Smooth muscle cell (in vitro differentiated cells): ENCODE measurements at regions not wholly inside any gene's neighbourhood (a gene's known extent, or its start where the extent isn't known, plus 50 kb on each side); places are given as distances from the start of the nearest gene placed in this dataset.
"Not testable (repeated sequence)": the region's sequence is repeated elsewhere in the genome, so short reads cannot be mapped to it uniquely, and the experiment has no call there.

Experiments
- DNase-seq: peaks from one replicate; lab custom pipeline; 2025; ENCODE audit not compliant: unreplicated experiment; lab: John Stamatoyannopoulos, UW
- H2AFZ ChIP-seq: fragments of 200-600 bp; sonication (generic); 2 replicates; pipeline ENCODE4 v1.6.0; 2016; ENCODE audit warnings: antibody characterized with exemption, low read depth, mild to moderate bottlenecking
- H3F3A ChIP-seq: fragments of 200-600 bp; sonication (generic); 2 replicates; pipeline ENCODE4 v1.6.0; 2017; ENCODE audit warnings: antibody characterized with exemption, low read depth
- H3K27ac ChIP-seq: fragments of 200-600 bp; sonication (generic); 2 replicates; pipeline ENCODE4 v1.5.1; 2016; ENCODE audit warnings: low read depth, mild to moderate bottlenecking
- H3K27me3 ChIP-seq: fragments of 200-600 bp; sonication (generic); 2 replicates; pipeline ENCODE4 v1.6.1; 2016; ENCODE audit warnings: low read depth, mild to moderate bottlenecking
- H3K36me3 ChIP-seq: fragments of 200-600 bp; sonication (generic); 2 replicates; pipeline ENCODE4 v1.5.1; 2016; ENCODE audit warnings: low read depth
- H3K4me1 ChIP-seq: fragments of 200-600 bp; sonication (generic); 2 replicates; pipeline ENCODE4 v1.5.1; 2016; ENCODE audit warnings: low read depth
- H3K4me2 ChIP-seq: fragments of 200-600 bp; sonication (generic); 2 replicates; pipeline ENCODE4 v1.6.0; 2016; ENCODE audit warnings: mild to moderate bottlenecking
- H3K4me3 ChIP-seq: fragments of 200-600 bp; sonication (generic); 2 replicates; pipeline ENCODE4 v1.5.1; 2016; ENCODE audit warnings: mild to moderate bottlenecking
- H3K79me2 ChIP-seq: fragments of 200-600 bp; sonication (generic); 2 replicates; pipeline ENCODE4 v1.6.0; 2016; ENCODE audit warnings: low read depth, mild to moderate bottlenecking
- H3K9ac ChIP-seq: fragments of 200-600 bp; sonication (generic); 2 replicates; pipeline ENCODE4 v1.6.0; 2016; ENCODE audit warnings: low read depth
- H3K9me3 ChIP-seq: fragments of 200-600 bp; sonication (generic); replicated peaks from 2 replicates; pipeline ENCODE4 v1.5.1; 2016; ENCODE audit warnings: low read depth
- H4K20me1 ChIP-seq: fragments of 200-600 bp; sonication (generic); 2 replicates; pipeline ENCODE4 v1.6.0; 2016; ENCODE audit warnings: low read depth
- whole genome bisulfite sequencing: methylation state at CpG from one replicate; pipeline ENCODE4 v1.1.7; 2016; ENCODE audit warnings: low lambda C conversion rate; 5-methylcytosine and 5-hydroxymethylcytosine counted together
- TF ChIP-seq, protein P1 (sequence below): fragments of 200-600 bp; sonication (generic); IDR thresholded peaks from 2 replicates; pipeline ENCODE4 v1.5.1; 2017; ENCODE audit warnings: borderline replicate concordance, mild to moderate bottlenecking, antibody characterized with exemption; ENCODE audit not compliant: insufficient read depth, poor library complexity, severe bottlenecking

GRCh38 chr9:14989811-14990210 lies 79.6 kb upstream of the FREM1 start:
- Histone ChIP-seq H3K27ac (no peak overlapping the region), H3K9me3 (no peaks in the 10 kb centered on the region), H3F3A (no peaks in the 10 kb centered on the region), H3K4me3 (no peak overlapping the region), H2AFZ (no peak overlapping the region), H4K20me1 (no peaks in the 10 kb centered on the region), H3K36me3 (no peaks in the 10 kb centered on the region), H3K27me3 (no peaks in the 10 kb centered on the region), H3K9ac (no peak overlapping the region), H3K4me2 (no peak overlapping the region), H3K4me1 (peaks cover 6% of the 10 kb centered on the region), H3K79me2 (no peaks in the 10 kb centered on the region)
- WGBS, result 76% methylated on average over 5 of the region's 5 CpGs
- no peak for DNase-seq
- TF ChIP-seq, protein P1, sequence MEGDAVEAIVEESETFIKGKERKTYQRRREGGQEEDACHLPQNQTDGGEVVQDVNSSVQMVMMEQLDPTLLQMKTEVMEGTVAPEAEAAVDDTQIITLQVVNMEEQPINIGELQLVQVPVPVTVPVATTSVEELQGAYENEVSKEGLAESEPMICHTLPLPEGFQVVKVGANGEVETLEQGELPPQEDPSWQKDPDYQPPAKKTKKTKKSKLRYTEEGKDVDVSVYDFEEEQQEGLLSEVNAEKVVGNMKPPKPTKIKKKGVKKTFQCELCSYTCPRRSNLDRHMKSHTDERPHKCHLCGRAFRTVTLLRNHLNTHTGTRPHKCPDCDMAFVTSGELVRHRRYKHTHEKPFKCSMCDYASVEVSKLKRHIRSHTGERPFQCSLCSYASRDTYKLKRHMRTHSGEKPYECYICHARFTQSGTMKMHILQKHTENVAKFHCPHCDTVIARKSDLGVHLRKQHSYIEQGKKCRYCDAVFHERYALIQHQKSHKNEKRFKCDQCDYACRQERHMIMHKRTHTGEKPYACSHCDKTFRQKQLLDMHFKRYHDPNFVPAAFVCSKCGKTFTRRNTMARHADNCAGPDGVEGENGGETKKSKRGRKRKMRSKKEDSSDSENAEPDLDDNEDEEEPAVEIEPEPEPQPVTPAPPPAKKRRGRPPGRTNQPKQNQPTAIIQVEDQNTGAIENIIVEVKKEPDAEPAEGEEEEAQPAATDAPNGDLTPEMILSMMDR, result no peak

- not testable (repeated sequence) for H3K9me3 ChIP-seq, H3K27ac ChIP-seq, H4K20me1 ChIP-seq, H3F3A ChIP-seq, H3K4me1 ChIP-seq, H3K9ac ChIP-seq, H3K27me3 ChIP-seq, H2AFZ ChIP-seq, H3K36me3 ChIP-seq, DNase-seq, H3K4me3 ChIP-seq, H3K79me2 ChIP-seq, H3K4me2 ChIP-seq
- 75% methylated on average over 7 of the region's 7 CpGs for WGBS
Observed at GRCh38 chr9:14989336-14989735, 79.1 kb upstream of the FREM1 start.

DNA sequence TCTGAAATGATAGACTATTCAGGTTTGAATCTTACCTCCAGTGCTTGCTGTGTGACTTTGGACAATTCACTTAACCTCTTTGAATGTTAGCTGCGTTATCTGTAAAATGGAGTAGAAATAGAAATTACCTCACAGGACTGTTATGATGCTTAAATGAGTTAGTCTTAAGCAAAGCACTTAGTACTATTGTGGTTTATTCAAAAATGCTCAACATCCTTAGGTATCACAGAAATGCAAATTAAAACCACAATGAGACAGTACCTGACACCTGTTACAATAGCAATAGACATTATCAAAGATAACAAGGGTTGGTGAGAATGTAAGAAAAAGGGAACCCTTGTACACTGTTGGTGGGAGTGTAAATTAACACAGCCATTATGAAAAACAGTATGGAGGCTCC lies 77.6 kb upstream of the FREM1 start:
- no peaks in the 10 kb centered on the region for H3K79me2 ChIP-seq
- TF ChIP-seq, protein P1, result no peak
- 97% methylated on average over 1 of the region's 1 CpG for WGBS
- H4K20me1 ChIP-seq, result no peaks in the 10 kb centered on the region
- H3K9me3 ChIP-seq, result no peaks in the 10 kb centered on the region
- no peaks in the 10 kb centered on the region for H3K36me3 ChIP-seq
- no peaks in the 10 kb centered on the region for H3F3A ChIP-seq
- no peak overlapping the region for H3K27ac ChIP-seq
- no peak overlapping the region for H3K9ac ChIP-seq
- H3K4me1 ChIP-seq, result no peaks in the 10 kb centered on the region
- H3K27me3 ChIP-seq, result no peaks in the 10 kb centered on the region
- no peak overlapping the region for H3K4me3 ChIP-seq
- DNase-seq, result no peak
- no peak overlapping the region for H2AFZ ChIP-seq
- H3K4me2 ChIP-seq, result no peak overlapping the region

GRCh38 chr9:14985419-14985818 lies 75.2 kb upstream of the FREM1 start:
- Histone ChIP-seq H3K27me3 (no peaks in the 10 kb centered on the region), H3K4me2 (no peak overlapping the region), H3F3A (no peaks in the 10 kb centered on the region), H3K9ac (no peak overlapping the region), H3K27ac (peak overlapping the region; percentile 3), H3K9me3 (no peaks in the 10 kb centered on the region), H3K79me2 (no peaks in the 10 kb centered on the region), H3K4me1 (no peaks in the 10 kb centered on the region), H2AFZ (no peak overlapping the region), H4K20me1 (no peaks in the 10 kb centered on the region), H3K4me3 (no peak overlapping the region), H3K36me3 (no peaks in the 10 kb centered on the region)
- DNase-seq, result no peak
- WGBS, result 22% methylated on average over 1 of the region's 1 CpG
- TF ChIP-seq, protein P1, result no peak
